Thoracic aorta (tissue), 2 donors: ENCODE measurements at regions not wholly inside any gene's neighbourhood (a gene's known extent, or its start where the extent isn't known, plus 50 kb on each side); places are given as distances from the start of the nearest gene placed in this dataset.

Source experiments
- ATAC-seq: fragments of 150-250 bp; one replicate; pipeline ENCODE4 v1.8.0; 2017; ENCODE audit warnings: low read depth; ENCODE audit not compliant: insufficient number of reproducible peaks, low FRiP score
- DNase-seq: peaks from one replicate; pipeline ENCODE4 v3.0.0-alpha.2; 2020; ENCODE audit warnings: low spot score
- H3K27ac ChIP-seq, 2 donors: fragments of 200-600 bp; sonication (generic); 1 replicate in 1 of 2; 2 replicates in 1 of 2; pipeline ENCODE4 v1.5.1; 2016; ENCODE audit warnings: mild to moderate bottlenecking in 2 of 2, moderate library complexity in 2 of 2
- H3K27me3 ChIP-seq: fragments of 200-600 bp; sonication (generic); replicated peaks from 2 replicates; pipeline ENCODE4 v1.6.0; 2016; ENCODE audit warnings: mild to moderate bottlenecking; ENCODE audit not compliant: insufficient read depth
- H3K36me3 ChIP-seq: fragments of 200-600 bp; sonication (generic); one replicate; pipeline ENCODE4 v1.5.1; 2016
- H3K4me1 ChIP-seq, 2 donors: fragments of 200-600 bp; sonication (generic); 1 replicate in 1 of 2; 2 replicates in 1 of 2; pipeline versions ENCODE4 v1.5.1 to v1.6.0; 2016; ENCODE audit warnings: low read depth in 2 of 2, mild to moderate bottlenecking in 1 of 2; ENCODE audit not compliant: control insufficient read depth in 1 of 2
- H3K4me3 ChIP-seq: fragments of 200-600 bp; sonication (generic); 2 replicates; pipeline ENCODE4 v1.5.1; 2016; ENCODE audit warnings: mild to moderate bottlenecking
- H3K9me3 ChIP-seq: fragments of 200-600 bp; sonication (generic); 2 replicates; pipeline ENCODE4 v1.5.1; 2016
- CTCF ChIP-seq: fragments of 200-600 bp; sonication (generic); IDR thresholded peaks from one replicate; pipeline ENCODE4 v1.5.1; 2019; ENCODE audit warnings: antibody characterized with exemption

- H3K4me3 ChIP-seq, result no peak overlapping the region
- no peaks in the 10 kb centered on the region for H3K9me3 ChIP-seq
- no peak for TF ChIP-seq CTCF
- no peaks in the 10 kb centered on the region for H3K27me3 ChIP-seq
- H3K4me1 ChIP-seq, result peaks cover 5 to 28% of the 10 kb centered on the region in 2 donors
- H3K36me3 ChIP-seq, result no peaks in the 10 kb centered on the region
- ATAC-seq, result no peak
- peak overlapping the region; percentile 87 to 90 for H3K27ac ChIP-seq
- no peak for DNase-seq
Measured at GRCh38 chr10:91690412-91690811, 57.5 kb upstream of the PPP1R3C start.

GRCh38 chr10:91689731-91690168 lies 56.9 kb upstream of the PPP1R3C start:
- Histone ChIP-seq H3K4me1 (peaks cover 5 to 28% of the 10 kb centered on the region in 2 donors), H3K27me3 (no peaks in the 10 kb centered on the region), H3K4me3 (no peak overlapping the region), H3K9me3 (no peaks in the 10 kb centered on the region), H3K36me3 (no peaks in the 10 kb centered on the region), H3K27ac (peak overlapping the region; percentile 87 to 90)
- TF ChIP-seq CTCF, result no peak
- DNase-seq (no peak), ATAC-seq (peak; percentile 84)

- Histone ChIP-seq H3K4me1 (peaks cover 5 to 14% of the 10 kb centered on the region in 2 donors), H3K27ac (no peak overlapping the region), H3K9me3 (no peaks in the 10 kb centered on the region), H3K27me3 (no peaks in the 10 kb centered on the region), H3K36me3 (no peaks in the 10 kb centered on the region), H3K4me3 (no peak overlapping the region)
- DNase-seq (no peak), ATAC-seq (no peak)
- TF ChIP-seq CTCF, result no peak
Measured at GRCh38 chr10:91684841-91685240, 52.0 kb upstream of the PPP1R3C start.

- no peaks in the 10 kb centered on the region for H3K27me3 ChIP-seq
- DNase-seq, result no peak
- H3K4me1 ChIP-seq, result peaks cover 2 to 9% of the 10 kb centered on the region in 2 donors
- H3K36me3 ChIP-seq, result no peaks in the 10 kb centered on the region
- no peak for ATAC-seq
- H3K27ac ChIP-seq, result no peak overlapping the region
- no peaks in the 10 kb centered on the region for H3K9me3 ChIP-seq
- no peak for TF ChIP-seq CTCF
- H3K4me3 ChIP-seq, result no peak overlapping the region
Measured at GRCh38 chr10:91683975-91684374, 51.1 kb upstream of the PPP1R3C start.

GRCh38 chr10:91682912-91683311 lies 50.0 kb upstream of the PPP1R3C start:
- no peak overlapping the region for H3K4me3 ChIP-seq
- ATAC-seq (no peak), DNase-seq (no peak)
- no peaks in the 10 kb centered on the region for H3K9me3 ChIP-seq
- TF ChIP-seq CTCF, result no peak
- H3K27ac ChIP-seq, result no peak overlapping the region
- H3K4me1 ChIP-seq, result no peaks in the 10 kb centered on the region
- H3K27me3 ChIP-seq, result no peaks in the 10 kb centered on the region
- H3K36me3 ChIP-seq, result no peaks in the 10 kb centered on the region
